ENCODE measurements at regions not wholly inside any gene's neighbourhood (a gene's known extent, or its start where the extent isn't known, plus 50 kb on each side); places are given as distances from the start of the nearest gene placed in this dataset.

GRCh38 chr7:130910949-130911944 is 177.2 kb upstream of the KLF14 start:
- peak overlapping the region; percentile 74 for H3K4me3 ChIP-seq (ENCODE audit: low read length)

GRCh38 chr7:130912082-130912861 is 178.3 kb upstream of the KLF14 start:
- peaks cover 43% of the 10 kb centered on the region for H3K4me1 ChIP-seq (ENCODE audit: control insufficient read depth, insufficient read depth, low read length)
- H3K4me3 ChIP-seq (ENCODE audit: low read length): peak overlapping the region; percentile 74
- H3K4me2 ChIP-seq (ENCODE audit: low read length): peak overlapping the region; percentile 89
- H3K27me3 ChIP-seq (ENCODE audit: control insufficient read depth, insufficient read depth, low read length): no peaks in the 10 kb centered on the region
- H3K36me3 ChIP-seq (ENCODE audit: insufficient read depth, low read length): peaks cover 43% of the 10 kb centered on the region
- no peaks in the 10 kb centered on the region for H3K9me3 ChIP-seq (replicated peaks; ENCODE audit: low read length)
- peak overlapping the region; percentile 95 for H3K9ac ChIP-seq (ENCODE audit: low read depth, low read length)

More at GRCh38 chr7:130910949-130911944, 177.2 kb upstream of the KLF14 start:
- no peaks in the 10 kb centered on the region for H3K27me3 ChIP-seq (ENCODE audit: control insufficient read depth, insufficient read depth, low read length)
- H3K9me3 ChIP-seq (replicated peaks; ENCODE audit: low read length): no peaks in the 10 kb centered on the region
- peak overlapping the region; percentile 95 for H3K9ac ChIP-seq (ENCODE audit: low read depth, low read length)
- peaks cover 50% of the 10 kb centered on the region for H3K36me3 ChIP-seq (ENCODE audit: insufficient read depth, low read length)
- peaks cover 40% of the 10 kb centered on the region for H3K4me1 ChIP-seq (ENCODE audit: control insufficient read depth, insufficient read depth, low read length)
- peak overlapping the region; percentile 89 for H3K4me2 ChIP-seq (ENCODE audit: low read length)

DNA sequence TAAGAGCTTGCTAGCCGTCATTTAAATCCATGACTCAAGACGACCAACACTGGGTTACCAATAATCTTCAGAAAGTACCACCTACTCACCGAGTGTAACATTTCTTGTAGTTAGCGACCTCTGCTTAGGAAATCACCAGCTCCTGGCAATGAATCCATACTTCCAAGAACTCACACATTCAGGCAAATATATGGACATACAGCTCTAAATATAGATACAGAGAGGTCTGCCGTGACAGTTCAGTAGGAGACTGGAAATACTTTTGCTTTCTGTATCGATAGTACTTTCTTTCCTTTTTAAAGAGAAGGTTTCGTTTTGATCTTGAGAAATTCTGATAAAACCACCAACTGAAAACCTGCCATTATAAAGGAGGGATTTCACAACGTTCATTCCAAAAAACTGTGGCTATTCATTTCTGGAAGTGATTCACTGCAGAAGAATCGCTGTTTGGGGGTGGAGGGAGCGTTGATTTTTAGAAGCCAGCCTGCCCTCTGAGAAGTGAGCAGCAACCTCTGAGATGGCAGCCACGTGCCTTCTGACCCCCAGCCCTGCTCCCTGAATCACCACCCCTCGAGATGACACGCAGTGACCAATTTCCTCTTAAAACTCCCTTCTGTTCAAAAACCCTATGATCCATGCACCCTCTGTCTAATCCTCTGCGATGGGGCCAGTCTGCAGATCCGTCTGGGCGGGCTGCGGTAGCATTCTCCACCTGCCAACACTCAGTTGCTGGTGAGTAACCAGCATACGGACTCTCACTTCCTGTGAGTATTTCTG is 179.0 kb upstream of the KLF14 start:
- Histone ChIP-seq H3K9ac (ENCODE audit: low read depth, low read length) (peak overlapping the region; percentile 95), H3K36me3 (ENCODE audit: insufficient read depth, low read length) (peaks cover 38% of the 10 kb centered on the region), H3K27me3 (ENCODE audit: control insufficient read depth, insufficient read depth, low read length) (no peaks in the 10 kb centered on the region), H3K4me1 (ENCODE audit: control insufficient read depth, insufficient read depth, low read length) (peaks cover 51% of the 10 kb centered on the region), H3K9me3 (replicated peaks; ENCODE audit: low read length) (no peaks in the 10 kb centered on the region), H3K4me2 (ENCODE audit: low read length) (peak overlapping the region; percentile 89), H3K4me3 (ENCODE audit: low read length) (peak overlapping the region; percentile 74)

DNA sequence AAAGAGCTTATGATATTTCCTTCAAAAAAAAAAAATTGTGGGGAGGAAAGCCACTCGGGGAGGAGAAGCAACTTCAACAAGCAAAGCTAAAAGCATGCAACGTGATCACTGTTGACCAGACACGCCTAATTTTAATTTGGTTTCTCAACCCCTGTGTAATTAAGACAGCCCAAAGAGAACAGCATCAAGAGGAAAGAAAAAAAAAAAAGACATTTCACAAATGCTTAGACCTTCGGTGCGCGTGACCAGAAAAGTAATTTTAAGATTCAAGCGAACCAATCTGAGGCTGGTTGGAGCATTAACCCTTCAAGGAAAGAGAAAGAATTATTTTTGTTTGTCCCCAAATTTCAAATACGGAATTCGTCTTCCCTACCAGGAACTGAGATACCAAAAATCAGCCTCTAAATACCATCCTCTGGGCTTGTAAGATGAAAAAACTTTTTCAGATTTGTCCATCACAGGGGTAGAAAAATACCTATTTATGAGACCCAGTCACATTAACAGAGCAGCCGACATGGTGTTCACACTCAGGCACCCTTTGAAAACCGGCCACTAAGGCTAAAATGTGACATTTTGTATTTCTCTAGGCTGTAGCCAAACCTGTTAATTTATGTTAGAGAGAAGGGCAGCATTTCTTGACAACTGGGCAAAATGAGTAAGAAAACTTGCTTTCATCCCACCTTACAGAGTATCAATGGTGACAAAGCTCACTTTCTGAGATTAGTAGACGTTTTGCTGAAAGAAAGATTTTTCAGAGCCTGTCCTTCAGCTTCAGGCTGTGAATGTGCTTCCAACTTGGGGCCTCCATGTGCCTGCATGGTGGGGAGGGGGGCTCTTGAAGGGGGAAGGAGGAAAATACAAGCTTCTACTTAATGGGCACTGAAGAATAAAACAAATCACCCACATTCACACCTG is 179.9 kb upstream of the KLF14 start:
- H3K4me3 ChIP-seq (ENCODE audit: low read length): peak overlapping the region; percentile 62
- peak overlapping the region; percentile 95 for H3K9ac ChIP-seq (ENCODE audit: low read depth, low read length)
- H3K27me3 ChIP-seq (ENCODE audit: control insufficient read depth, insufficient read depth, low read length): no peaks in the 10 kb centered on the region
- H3K4me1 ChIP-seq (ENCODE audit: control insufficient read depth, insufficient read depth, low read length): peaks cover 54% of the 10 kb centered on the region
- H3K4me2 ChIP-seq (ENCODE audit: low read length): peak overlapping the region; percentile 83
- peaks cover 33% of the 10 kb centered on the region for H3K36me3 ChIP-seq (ENCODE audit: insufficient read depth, low read length)
- no peaks in the 10 kb centered on the region for H3K9me3 ChIP-seq (replicated peaks; ENCODE audit: low read length)

DNA sequence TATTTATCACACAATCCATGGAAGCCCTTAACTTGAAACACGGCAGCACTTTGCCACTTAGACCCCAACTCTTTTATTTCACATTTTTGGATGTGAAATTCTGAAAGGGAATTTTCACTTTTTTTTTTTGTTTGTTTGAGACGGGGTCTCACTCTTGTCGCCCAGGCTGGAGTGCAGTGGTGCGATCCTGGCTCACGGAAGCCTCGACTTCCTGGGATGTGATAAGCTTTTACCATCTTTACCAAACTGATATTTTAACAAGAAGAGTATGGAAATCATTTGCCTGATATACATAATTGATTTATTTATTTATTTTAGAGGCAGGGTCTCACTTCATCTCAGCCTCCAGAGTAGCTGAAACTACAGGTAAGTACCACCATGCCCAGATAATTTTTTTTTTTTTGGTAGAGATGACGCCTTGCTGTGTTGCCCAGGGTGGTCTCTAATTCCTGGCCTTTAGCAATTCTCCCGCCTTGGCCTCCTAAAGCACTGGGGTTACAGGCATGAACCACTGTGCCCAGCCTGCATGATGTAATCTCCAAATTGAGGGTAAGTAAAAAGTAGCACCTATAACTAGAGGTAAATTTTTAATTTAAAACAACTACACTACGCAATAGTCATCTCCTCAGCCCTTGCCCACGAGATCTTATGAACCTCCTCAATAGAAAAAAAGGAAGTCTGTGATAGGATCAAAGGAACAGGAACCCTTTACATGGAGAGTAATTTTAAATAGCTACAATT is 180.7 kb upstream of the KLF14 start:
- Histone ChIP-seq H3K4me1 (ENCODE audit: control insufficient read depth, insufficient read depth, low read length) (peaks cover 59% of the 10 kb centered on the region), H3K4me3 (ENCODE audit: low read length) (peak overlapping the region; percentile 62), H3K4me2 (ENCODE audit: low read length) (peak overlapping the region; percentile 83), H3K9me3 (replicated peaks; ENCODE audit: low read length) (no peaks in the 10 kb centered on the region), H3K27me3 (ENCODE audit: control insufficient read depth, insufficient read depth, low read length) (no peaks in the 10 kb centered on the region), H3K9ac (ENCODE audit: low read depth, low read length) (peak overlapping the region; percentile 95), H3K36me3 (ENCODE audit: insufficient read depth, low read length) (peaks cover 25% of the 10 kb centered on the region)

- Histone ChIP-seq H3K36me3 (ENCODE audit: insufficient read depth, low read length) (peaks cover 5% of the 10 kb centered on the region), H3K4me2 (ENCODE audit: low read length) (peak overlapping the region; percentile 68), H3K4me3 (ENCODE audit: low read length) (peak overlapping the region; percentile 14), H3K27me3 (ENCODE audit: control insufficient read depth, insufficient read depth, low read length) (no peaks in the 10 kb centered on the region), H3K9ac (ENCODE audit: low read depth, low read length) (peak overlapping the region; percentile 71), H3K9me3 (replicated peaks; ENCODE audit: low read length) (no peaks in the 10 kb centered on the region), H3K4me1 (ENCODE audit: control insufficient read depth, insufficient read depth, low read length) (peaks cover 89% of the 10 kb centered on the region)
Observed at GRCh38 chr7:130917669-130918128, 183.7 kb upstream of the KLF14 start.

DNA sequence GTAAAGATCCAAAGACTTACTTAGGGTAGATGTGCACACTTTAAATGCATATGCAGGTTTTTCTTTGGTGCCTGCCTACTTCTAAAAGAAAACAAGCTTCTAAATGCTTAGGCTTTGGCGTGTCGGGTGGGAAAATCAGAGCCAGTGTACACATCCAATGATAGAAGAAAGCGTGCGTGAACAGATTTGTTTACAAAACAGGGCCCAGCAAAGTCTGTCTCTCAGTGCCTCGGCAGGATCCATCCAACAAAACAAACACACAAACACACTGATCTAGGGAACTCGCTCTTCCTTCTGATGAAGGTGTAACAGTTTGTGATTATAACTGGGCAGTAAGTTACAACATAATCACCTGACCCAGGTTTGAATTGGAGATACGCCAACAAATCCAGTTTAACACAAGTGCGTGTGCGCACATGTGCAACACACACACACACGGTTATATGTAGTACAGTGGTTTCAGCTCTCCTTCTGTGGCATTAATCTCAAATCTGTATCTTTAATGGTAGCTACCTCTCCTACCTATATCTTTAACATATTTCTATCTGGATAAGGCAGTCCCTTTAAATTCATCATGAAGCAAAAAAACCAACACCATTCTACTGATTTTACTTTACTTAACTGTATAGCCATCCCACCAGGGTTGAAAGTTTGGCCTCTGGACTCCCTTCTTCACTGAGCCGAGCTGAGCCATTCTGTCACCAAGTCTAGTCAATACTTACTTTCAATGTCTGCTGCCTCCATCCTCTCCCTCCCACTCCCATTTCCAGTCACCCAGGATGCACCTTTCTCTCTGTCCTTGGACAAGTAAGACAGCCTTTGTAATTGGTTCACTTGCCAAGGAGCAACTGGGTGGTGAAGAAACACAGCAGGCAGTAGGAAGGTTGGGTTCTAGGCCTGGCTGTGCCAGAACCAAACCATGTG is 184.4 kb upstream of the KLF14 start:
- peaks cover 8% of the 10 kb centered on the region for H3K36me3 ChIP-seq (ENCODE audit: insufficient read depth, low read length)
- peak overlapping the region; percentile 68 for H3K4me2 ChIP-seq (ENCODE audit: low read length)
- peak overlapping the region; percentile 14 for H3K4me3 ChIP-seq (ENCODE audit: low read length)
- H3K4me1 ChIP-seq (ENCODE audit: control insufficient read depth, insufficient read depth, low read length): peaks cover 96% of the 10 kb centered on the region
- H3K9me3 ChIP-seq (replicated peaks; ENCODE audit: low read length): no peaks in the 10 kb centered on the region
- H3K27me3 ChIP-seq (ENCODE audit: control insufficient read depth, insufficient read depth, low read length): no peaks in the 10 kb centered on the region
- H3K9ac ChIP-seq (ENCODE audit: low read depth, low read length): peak overlapping the region; percentile 71

DNA sequence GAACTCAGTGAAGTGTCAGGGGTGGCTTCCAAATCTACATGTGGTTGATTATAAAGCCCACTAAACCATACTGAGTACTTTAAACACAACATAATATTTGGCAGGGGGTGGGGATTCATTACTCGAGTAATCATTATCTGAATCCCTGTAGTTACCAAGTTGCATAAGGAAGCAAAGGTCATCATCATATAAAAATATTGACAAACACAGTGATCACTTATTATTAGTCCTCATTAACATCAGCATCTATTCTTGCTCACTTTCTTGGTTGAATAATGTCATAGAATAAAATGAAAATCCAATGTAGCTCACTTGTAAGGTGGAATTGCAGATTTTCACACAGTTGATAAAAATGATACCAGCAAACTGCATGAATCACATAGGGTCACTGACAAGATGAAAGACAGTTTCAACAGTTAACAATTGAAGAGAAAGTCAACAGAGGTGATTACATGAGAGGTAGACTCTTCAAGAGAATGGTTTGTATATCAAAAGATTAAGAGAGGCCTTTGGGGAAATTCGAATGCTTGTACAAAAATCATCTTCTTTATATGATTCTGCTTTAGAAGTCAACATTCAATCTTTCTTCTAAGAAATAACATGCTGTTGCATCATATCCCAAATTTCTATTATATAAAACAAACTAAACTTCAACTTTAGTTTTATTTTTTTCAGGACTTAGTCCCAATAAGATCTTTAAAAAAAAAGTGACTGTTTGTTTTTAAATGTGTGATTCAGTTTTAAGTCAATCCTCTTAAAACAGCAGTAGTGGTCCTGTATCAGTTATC is 185.5 kb upstream of the KLF14 start:
- no peaks in the 10 kb centered on the region for H3K9me3 ChIP-seq (replicated peaks; ENCODE audit: low read length)
- no peaks in the 10 kb centered on the region for H3K27me3 ChIP-seq (ENCODE audit: control insufficient read depth, insufficient read depth, low read length)
- peak overlapping the region; percentile 80 for H3K9ac ChIP-seq (ENCODE audit: low read depth, low read length)
- H3K4me2 ChIP-seq (ENCODE audit: low read length): peak overlapping the region; percentile 72
- no peak overlapping the region for H3K4me3 ChIP-seq (ENCODE audit: low read length)
- H3K36me3 ChIP-seq (ENCODE audit: insufficient read depth, low read length): peaks cover 8% of the 10 kb centered on the region
- peaks cover 97% of the 10 kb centered on the region for H3K4me1 ChIP-seq (ENCODE audit: control insufficient read depth, insufficient read depth, low read length)

GRCh38 chr7:130920122-130920521 is 186.1 kb upstream of the KLF14 start:
- no peaks in the 10 kb centered on the region for H3K27me3 ChIP-seq (ENCODE audit: control insufficient read depth, insufficient read depth, low read length)

More at GRCh38 chr7:130920122-130920521, 186.1 kb upstream of the KLF14 start:
- H3K4me2 ChIP-seq (ENCODE audit: low read length): peak overlapping the region; percentile 72
- peak overlapping the region; percentile 80 for H3K9ac ChIP-seq (ENCODE audit: low read depth, low read length)
- no peak overlapping the region for H3K4me3 ChIP-seq (ENCODE audit: low read length)
- peaks cover 8% of the 10 kb centered on the region for H3K36me3 ChIP-seq (ENCODE audit: insufficient read depth, low read length)
- H3K4me1 ChIP-seq (ENCODE audit: control insufficient read depth, insufficient read depth, low read length): peaks cover 94% of the 10 kb centered on the region
- no peaks in the 10 kb centered on the region for H3K9me3 ChIP-seq (replicated peaks; ENCODE audit: low read length)

All from skeletal muscle satellite cell (primary cell).